GM12878 (cell line): ENCODE measurements at regions not wholly inside any gene's neighbourhood (a gene's known extent, or its start where the extent isn't known, plus 50 kb on each side); places are given as distances from the start of the nearest gene placed in this dataset.

Source experiments
- ATAC-seq: fragments of 200-7000 bp; cut with Tn5 transposase; 3 replicates; pipeline ENCODE4 v1.9.1; 2020; ENCODE audit warnings: mild to moderate bottlenecking, moderate library complexity
- BruUV-seq: library from RNA; stranded (reverse); fragments of 400-500 nt; replicated peaks from 2 replicates; lab custom pipeline; 2021; lab: Mats Ljungman, UMichigan
- CTCF ChIA-PET: fragments of 300-600 bp; sonication (Branson Sonifier 250); formaldehyde crosslinking; extraction: SDS; loops from one replicate; lab custom pipeline; 2021; ENCODE audit warnings: inconsistent platforms; lab: Yijun Ruan, JAX
- POLR2A ChIA-PET: fragments of 350-600 bp; formaldehyde crosslinking; extraction: SDS; loops from one replicate; lab custom pipeline; 2021; ENCODE audit warnings: inconsistent platforms; lab: Charles Lee
- RAD21 ChIA-PET: fragments of 300-600 bp; sonication (Branson Sonifier 250); formaldehyde crosslinking; loops from one replicate; lab custom pipeline; 2023; ENCODE audit warnings: antibody characterized with exemption; ENCODE audit not compliant: unreplicated experiment; lab: Charles Lee
- SMC1A ChIA-PET: fragments of 300-600 bp; sonication (Branson Sonifier 250); formaldehyde crosslinking; loops from one replicate; lab custom pipeline; 2023; ENCODE audit not compliant: unreplicated experiment, uncharacterized antibody; lab: Charles Lee
- DNase-seq: peaks from one replicate; pipeline ENCODE4 v3.0.0-alpha.2; 2011; ENCODE audit warnings: low read depth, low spot score
- FAIRE-seq: peaks from 3 replicates; lab custom pipeline; 2011; peaks lifted over from hg19 to GRCh38; lab: Jason Lieb, UNC
- H2AFZ ChIP-seq: 2 replicates; pipeline ENCODE4 v1.6.0; 2011; ENCODE audit warnings: low read depth, low read length, control low read depth; ENCODE audit not compliant: control insufficient read depth
- H3K27ac ChIP-seq: 2 replicates; pipeline ENCODE4 v1.5.1; 2011; ENCODE audit warnings: control low read depth; ENCODE audit not compliant: control insufficient read depth, insufficient read depth
- H3K27me3 ChIP-seq, 2 experiments: replicated peaks in 1 of 2; 2 replicates each; pipeline versions ENCODE4 v1.6.0 to v1.6.1; 2011; ENCODE audit warnings: low read length in 1 of 2; ENCODE audit not compliant: control insufficient read depth in 2 of 2, insufficient read depth in 2 of 2
- H3K36me3 ChIP-seq, 2 experiments: 2 replicates each; pipeline ENCODE4 v1.5.1; 2011; ENCODE audit warnings: low read length in 1 of 2; ENCODE audit not compliant: control insufficient read depth in 2 of 2, insufficient read depth in 2 of 2
- H3K4me1 ChIP-seq: 2 replicates; pipeline ENCODE4 v1.6.1; 2011; ENCODE audit warnings: mild to moderate bottlenecking, low read length, moderate library complexity, mixed read lengths; ENCODE audit not compliant: control insufficient read depth, insufficient read depth
- H3K4me2 ChIP-seq: 2 replicates; pipeline ENCODE4 v1.6.0; 2011; ENCODE audit warnings: control low read depth; ENCODE audit not compliant: control insufficient read depth, insufficient read depth
- H3K4me3 ChIP-seq: fragments of 200-600 bp; sonication (generic); 2 replicates; pipeline ENCODE4 v1.5.1; 2016
- H3K79me2 ChIP-seq: 2 replicates; pipeline ENCODE4 v1.6.0; 2011; ENCODE audit warnings: low read length; ENCODE audit not compliant: control insufficient read depth, insufficient read depth
- H3K9ac ChIP-seq: 2 replicates; pipeline ENCODE4 v1.8.0; 2011; ENCODE audit warnings: low read length, control low read depth, mixed read lengths; ENCODE audit not compliant: control insufficient read depth, insufficient read depth
- H3K9me3 ChIP-seq: replicated peaks from 3 replicates; pipeline ENCODE4 v1.5.1; 2011; ENCODE audit warnings: mild to moderate bottlenecking, low read length; ENCODE audit not compliant: control insufficient read depth, insufficient read depth
- H4K20me1 ChIP-seq: 2 replicates; pipeline ENCODE4 v1.6.0; 2011; ENCODE audit not compliant: control insufficient read depth, insufficient read depth
- BMI1 ChIP-seq: fragments of 450-650 bp; IDR thresholded peaks from 2 replicates; pipeline ENCODE4 v1.6.1; 2016; ENCODE audit warnings: mild to moderate bottlenecking, moderate library complexity, borderline replicate concordance
- CHD2 ChIP-seq: IDR thresholded peaks from 2 replicates; pipeline ENCODE4 v1.6.1; 2011; ENCODE audit warnings: low read depth, low read length, improper control_type of control experiment, borderline replicate concordance
- HCFC1 ChIP-seq: fragments of 150-350 bp; IDR thresholded peaks from 2 replicates; pipeline ENCODE4 v1.6.1; 2014; ENCODE audit warnings: low read length
- MEF2B ChIP-seq: fragments of 450-650 bp; IDR thresholded peaks from 2 replicates; pipeline ENCODE4 v1.6.1; 2018; ENCODE audit warnings: mild to moderate bottlenecking, moderate library complexity; ENCODE audit not compliant: partially characterized antibody, poor library complexity, severe bottlenecking
- NR2F1 ChIP-seq: fragments of 450-650 bp; conservative IDR thresholded peaks from 2 replicates; pipeline ENCODE4 v1.6.1; 2017; ENCODE audit warnings: mild to moderate bottlenecking
- RAD51 ChIP-seq: fragments of 450-650 bp; IDR thresholded peaks from 2 replicates; pipeline ENCODE4 v1.6.1; 2016; ENCODE audit warnings: moderate library complexity, mild to moderate bottlenecking, inconsistent platforms
- RELA ChIP-seq: fragments of 450-650 bp; IDR thresholded peaks from 2 replicates; pipeline ENCODE4 v1.8.0; 2014; ENCODE audit warnings: borderline replicate concordance; ENCODE audit not compliant: partially characterized antibody
- SKIL ChIP-seq: fragments of 450-650 bp; IDR thresholded peaks from 2 replicates; pipeline ENCODE4 v1.6.1; 2017; ENCODE audit warnings: mild to moderate bottlenecking, low read depth, inconsistent platforms; ENCODE audit not compliant: poor library complexity, severe bottlenecking
- SUPT20H ChIP-seq: IDR thresholded peaks from 2 replicates; pipeline ENCODE4 v1.6.1; 2011; ENCODE audit warnings: low read depth, mild to moderate bottlenecking, low read length, moderate library complexity, borderline replicate concordance; ENCODE audit not compliant: control insufficient read depth
- ZBTB11 ChIP-seq: fragments of 450-650 bp; formaldehyde crosslinking; IDR thresholded peaks from 2 replicates; pipeline ENCODE4 v1.5.0; 2022; ENCODE audit warnings: mild to moderate bottlenecking, missing genetic modification characterization
- ZNF687 ChIP-seq: fragments of 450-650 bp; IDR thresholded peaks from 2 replicates; pipeline ENCODE4 v1.6.1; 2017; ENCODE audit warnings: mild to moderate bottlenecking, moderate library complexity
- ZZZ3 ChIP-seq: IDR thresholded peaks from 2 replicates; pipeline ENCODE4 v1.6.1; 2011; ENCODE audit warnings: low read depth; ENCODE audit not compliant: control insufficient read depth, insufficient read length
- WGBS: methylation state at CpG from one replicate; pipeline ENCODE4 v1.1.6; 2016; ENCODE audit warnings: low lambda C conversion rate; ENCODE audit not compliant: insufficient replicate concordance, insufficient coverage; ENCODE audit errors: missing lambda C conversion rate; 5-methylcytosine and 5-hydroxymethylcytosine counted together
- in situ Hi-C: fragments of 300-500 bp; cut with MboI; formaldehyde crosslinking; loops from 9 replicates; pipeline ENCODE4 v1.14.3; 2018; ENCODE audit warnings: mixed read lengths
- intact Hi-C: fragments of 100-400 bp; cut with micrococcal nuclease; formaldehyde crosslinking; loops from one replicate; pipeline ENCODE4 v1.14.2; 2022; ENCODE audit not compliant: unreplicated experiment

- Histone ChIP-seq H3K4me1 (no peaks in the 10 kb centered on the region), H3K9ac (no peak overlapping the region), H3K4me2 (no peak overlapping the region), H3K4me3 (no peak overlapping the region), H3K27me3 (peaks cover 2 to 4% of the 10 kb centered on the region in 2 experiments; a peak in 3 of 4 replicates), H3K9me3 (no peaks in the 10 kb centered on the region), H4K20me1 (no peaks in the 10 kb centered on the region), H3K27ac (no peak overlapping the region), H3K79me2 (no peaks in the 10 kb centered on the region), H2AFZ (no peak overlapping the region), H3K36me3 (no peaks in the 10 kb centered on the region)
- in situ Hi-C loops (no loop called here), intact Hi-C loops (no loop called here)
- BruUV-seq = no TSS peak
- ATAC-seq = no peak
- ChIA-PET SMC1A (no interaction called here), POLR2A (no interaction called here), CTCF (interaction anchor here (1.0 kb wide), 1 partner anchor 156 kb away, joined by 3 read pairs; no protein-coding TSS in a partner anchor), RAD21 (no interaction called here)
- TF ChIP-seq ZZZ3 (no peak), NR2F1 (no peak), RELA (no peak), MEF2B (no peak), HCFC1 (no peak), ZBTB11 (CRISPR knock-in tag) (no peak), RAD51 (no peak), ZNF687 (no peak), SKIL (no peak), BMI1 (no peak), SUPT20H (no peak), CHD2 (no peak)
- no peak for DNase-seq
- no peak for FAIRE-seq
- 27% methylated on average over 7 of the region's 7 CpGs for WGBS
Observed at GRCh38 chr10:7075851-7076250, 335.0 kb downstream of the SFMBT2 start.
